Epithelial cell of esophagus (primary cell): ENCODE measurements at regions not wholly inside any gene's neighbourhood (a gene's known extent, or its start where the extent isn't known, plus 50 kb on each side); places are given as distances from the start of the nearest gene placed in this dataset.

Experiments
- DNase-seq: peaks from one replicate; pipeline ENCODE4 v3.0.0; 2010; ENCODE audit warnings: low read depth
- H3K4me3 ChIP-seq: 2 replicates; pipeline ENCODE4 v1.5.1; 2011; ENCODE audit warnings: mild to moderate bottlenecking, low read length, control low read depth
- TF ChIP-seq, protein P1 (sequence below): IDR thresholded peaks from 2 replicates; pipeline ENCODE4 v1.5.1; 2011; ENCODE audit warnings: low read depth, mild to moderate bottlenecking, low read length, control low read depth, inconsistent platforms; ENCODE audit not compliant: insufficient read depth; ENCODE audit errors: missing control alignments

DNA sequence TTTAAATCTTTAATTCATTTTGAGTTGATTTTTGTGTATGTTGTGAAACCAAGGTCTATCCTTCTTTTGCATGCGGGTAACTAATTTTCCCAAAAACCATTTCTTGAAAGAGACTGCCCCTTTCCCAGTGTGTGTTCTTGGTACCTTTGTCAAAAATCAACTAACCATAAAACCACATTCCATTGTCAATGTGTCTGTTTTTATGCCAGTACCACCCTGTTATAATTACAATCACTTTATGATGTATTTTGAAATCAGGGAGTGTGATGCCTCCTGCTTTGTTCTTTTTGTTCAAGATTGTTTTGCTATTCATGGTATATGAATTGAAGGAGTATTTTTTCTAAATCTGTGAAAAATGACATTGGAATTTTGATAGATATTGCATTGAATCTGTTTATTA is 689.6 kb downstream of the TSN start:
- DNase-seq, result no peak
- no peak overlapping the region for H3K4me3 ChIP-seq
- TF ChIP-seq, protein P1, sequence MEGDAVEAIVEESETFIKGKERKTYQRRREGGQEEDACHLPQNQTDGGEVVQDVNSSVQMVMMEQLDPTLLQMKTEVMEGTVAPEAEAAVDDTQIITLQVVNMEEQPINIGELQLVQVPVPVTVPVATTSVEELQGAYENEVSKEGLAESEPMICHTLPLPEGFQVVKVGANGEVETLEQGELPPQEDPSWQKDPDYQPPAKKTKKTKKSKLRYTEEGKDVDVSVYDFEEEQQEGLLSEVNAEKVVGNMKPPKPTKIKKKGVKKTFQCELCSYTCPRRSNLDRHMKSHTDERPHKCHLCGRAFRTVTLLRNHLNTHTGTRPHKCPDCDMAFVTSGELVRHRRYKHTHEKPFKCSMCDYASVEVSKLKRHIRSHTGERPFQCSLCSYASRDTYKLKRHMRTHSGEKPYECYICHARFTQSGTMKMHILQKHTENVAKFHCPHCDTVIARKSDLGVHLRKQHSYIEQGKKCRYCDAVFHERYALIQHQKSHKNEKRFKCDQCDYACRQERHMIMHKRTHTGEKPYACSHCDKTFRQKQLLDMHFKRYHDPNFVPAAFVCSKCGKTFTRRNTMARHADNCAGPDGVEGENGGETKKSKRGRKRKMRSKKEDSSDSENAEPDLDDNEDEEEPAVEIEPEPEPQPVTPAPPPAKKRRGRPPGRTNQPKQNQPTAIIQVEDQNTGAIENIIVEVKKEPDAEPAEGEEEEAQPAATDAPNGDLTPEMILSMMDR, result no peak

DNA sequence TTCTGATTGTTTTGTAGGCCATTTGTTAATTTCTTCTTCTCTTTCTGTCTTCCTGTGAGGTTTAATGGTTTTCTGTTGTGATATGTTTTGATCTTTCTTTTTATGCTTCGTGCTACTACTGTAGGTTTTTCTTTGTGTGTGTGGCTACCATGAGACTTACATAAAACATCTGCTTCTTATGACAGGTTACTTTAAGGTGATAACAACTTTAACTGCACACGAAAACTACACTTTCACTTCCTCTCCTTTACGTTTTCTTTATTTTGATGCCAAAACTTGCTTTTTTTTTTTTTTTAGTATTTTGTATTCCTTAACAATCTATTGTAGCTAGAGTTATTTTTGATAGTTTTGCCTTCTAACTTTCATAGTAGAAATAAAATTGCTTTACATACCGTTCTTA is 691.3 kb downstream of the TSN start:
- TF ChIP-seq, protein P1, result no peak
- H3K4me3 ChIP-seq, result no peak overlapping the region
- no peak for DNase-seq

DNA sequence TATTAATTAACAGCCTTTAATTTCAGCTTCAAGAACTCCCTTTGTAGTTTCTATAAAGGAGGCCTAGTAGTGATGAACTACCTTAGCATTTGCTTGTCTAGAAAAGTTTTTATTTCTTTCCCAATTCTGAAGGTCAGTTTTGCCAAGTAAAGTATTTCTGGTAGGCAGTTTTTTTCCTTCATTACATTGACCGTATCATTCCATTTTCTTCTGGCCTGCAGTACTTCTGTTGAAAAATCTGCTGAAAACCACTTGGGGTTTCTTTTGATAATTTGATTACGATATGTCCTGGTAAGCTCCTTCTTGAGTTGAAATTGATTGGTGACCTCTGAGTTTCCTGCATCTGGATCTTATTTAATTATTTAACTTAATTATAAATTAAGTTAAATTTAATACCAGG is 691.8 kb downstream of the TSN start:
- TF ChIP-seq, protein P1, result no peak
- DNase-seq, result no peak
- H3K4me3 ChIP-seq, result no peak overlapping the region

DNA sequence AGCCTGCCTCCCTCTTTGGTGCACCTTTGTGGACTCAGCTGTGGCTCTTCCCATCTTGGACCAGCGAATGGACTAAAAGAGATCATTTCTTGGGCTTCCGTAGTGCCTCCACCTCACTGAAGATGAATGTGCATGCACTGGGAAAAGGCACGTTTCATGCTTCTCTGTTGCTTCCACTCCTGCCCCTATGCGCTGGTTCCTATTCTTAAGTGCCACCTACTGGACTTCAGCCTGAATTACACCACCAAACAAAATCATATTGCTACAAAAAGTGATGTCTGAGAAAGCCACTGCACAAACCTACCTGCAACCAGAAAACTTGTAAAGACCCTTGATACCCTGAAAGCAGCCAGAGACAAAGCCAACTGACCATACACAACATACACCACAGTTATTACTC is 695.6 kb downstream of the TSN start:
- TF ChIP-seq, protein P1, result peak; percentile 68
- peak; percentile 50 for DNase-seq
- no peak overlapping the region for H3K4me3 ChIP-seq

DNA sequence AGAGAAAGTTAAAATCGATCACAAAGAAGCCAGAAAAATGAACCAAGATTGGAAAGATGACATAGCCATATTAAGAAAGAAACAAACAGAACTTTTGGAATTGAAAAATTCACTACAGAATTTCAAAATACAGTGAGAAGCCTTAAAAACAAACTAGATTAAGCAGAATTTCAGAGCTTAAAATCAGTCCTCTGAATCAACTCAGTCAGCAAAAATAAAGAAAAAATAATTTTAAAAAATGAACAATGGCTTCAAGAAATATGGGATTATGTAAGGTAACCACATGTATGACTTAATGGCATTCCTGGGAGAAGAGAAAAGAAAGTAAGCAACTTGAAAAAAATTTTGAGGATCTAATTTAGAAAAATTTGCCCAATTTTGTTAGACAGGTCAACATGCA is 696.2 kb downstream of the TSN start:
- no peak overlapping the region for H3K4me3 ChIP-seq
- TF ChIP-seq, protein P1, result no peak
- DNase-seq, result no peak

DNA sequence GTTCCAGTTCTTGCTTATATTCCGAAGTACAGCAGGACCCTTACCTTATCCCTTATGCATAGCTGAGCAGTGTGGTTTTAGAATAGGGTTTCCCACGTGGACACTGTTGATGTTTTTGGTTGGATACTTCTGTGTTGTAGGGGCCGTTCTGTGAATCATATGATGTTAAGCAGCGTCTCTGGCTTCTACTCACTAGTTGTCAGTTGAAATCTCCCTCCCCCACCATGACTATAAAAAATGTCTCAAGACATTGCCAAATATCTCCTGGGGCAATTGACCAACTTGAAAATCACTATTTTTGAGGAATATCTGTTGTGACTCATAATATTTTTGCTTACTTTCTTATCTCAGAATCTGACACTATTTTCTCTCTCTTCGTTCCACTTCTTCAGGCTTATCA is 713.7 kb downstream of the TSN start:
- TF ChIP-seq, protein P1, result no peak
- no peak for DNase-seq

DNA sequence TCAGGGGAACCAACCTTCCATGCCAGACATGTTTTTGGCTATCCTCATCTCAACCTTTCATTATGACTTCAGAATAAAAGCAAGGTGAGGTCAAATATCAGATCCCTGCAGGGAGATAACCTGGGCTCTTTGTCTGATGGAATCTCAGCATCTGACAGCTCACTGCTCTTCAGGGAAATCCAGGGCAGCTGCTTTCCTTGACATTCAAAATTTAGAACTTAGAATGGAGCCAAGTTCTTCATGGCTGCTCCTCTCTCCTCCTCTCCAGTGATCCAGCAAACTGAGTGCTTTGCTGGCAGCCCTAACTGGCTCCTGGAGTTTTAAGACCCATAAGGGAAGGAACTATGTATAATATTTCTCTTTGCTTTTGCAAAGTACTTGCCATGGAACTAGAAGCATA is 716.3 kb downstream of the TSN start:
- TF ChIP-seq, protein P1, result no peak
- DNase-seq, result no peak
- no peak overlapping the region for H3K4me3 ChIP-seq

More for the DNA sequence above, 713.7 kb downstream of the TSN start:
- H3K4me3 ChIP-seq, result no peak overlapping the region
